GM12878 (cell line): ENCODE measurements at regions not wholly inside any gene's neighbourhood (a gene's known extent, or its start where the extent isn't known, plus 50 kb on each side); places are given as distances from the start of the nearest gene placed in this dataset.

Experiments used
- ATAC-seq: fragments of 200-7000 bp; cut with Tn5 transposase; 3 replicates; pipeline ENCODE4 v1.9.1; 2020; ENCODE audit warnings: mild to moderate bottlenecking, moderate library complexity
- BruUV-seq: library from RNA; stranded (reverse); fragments of 400-500 nt; replicated peaks from 2 replicates; lab custom pipeline; 2021; lab: Mats Ljungman, UMichigan
- CTCF ChIA-PET: fragments of 300-600 bp; sonication (Branson Sonifier 250); formaldehyde crosslinking; extraction: SDS; loops from one replicate; lab custom pipeline; 2021; ENCODE audit warnings: inconsistent platforms; lab: Yijun Ruan, JAX
- POLR2A ChIA-PET: fragments of 350-600 bp; formaldehyde crosslinking; extraction: SDS; loops from one replicate; lab custom pipeline; 2021; ENCODE audit warnings: inconsistent platforms; lab: Charles Lee
- RAD21 ChIA-PET: fragments of 300-600 bp; sonication (Branson Sonifier 250); formaldehyde crosslinking; loops from one replicate; lab custom pipeline; 2023; ENCODE audit warnings: antibody characterized with exemption; ENCODE audit not compliant: unreplicated experiment; lab: Charles Lee
- SMC1A ChIA-PET: fragments of 300-600 bp; sonication (Branson Sonifier 250); formaldehyde crosslinking; loops from one replicate; lab custom pipeline; 2023; ENCODE audit not compliant: unreplicated experiment, uncharacterized antibody; lab: Charles Lee
- DNase-seq: peaks from one replicate; pipeline ENCODE4 v3.0.0-alpha.2; 2011; ENCODE audit warnings: low read depth, low spot score
- FAIRE-seq: peaks from 3 replicates; lab custom pipeline; 2011; peaks lifted over from hg19 to GRCh38; lab: Jason Lieb, UNC
- H2AFZ ChIP-seq: 2 replicates; pipeline ENCODE4 v1.6.0; 2011; ENCODE audit warnings: low read depth, low read length, control low read depth; ENCODE audit not compliant: control insufficient read depth
- H3K27ac ChIP-seq: 2 replicates; pipeline ENCODE4 v1.5.1; 2011; ENCODE audit warnings: control low read depth; ENCODE audit not compliant: control insufficient read depth, insufficient read depth
- H3K27me3 ChIP-seq, 2 experiments: replicated peaks in 1 of 2; 2 replicates each; pipeline versions ENCODE4 v1.6.0 to v1.6.1; 2011; ENCODE audit warnings: low read length in 1 of 2; ENCODE audit not compliant: control insufficient read depth in 2 of 2, insufficient read depth in 2 of 2
- H3K36me3 ChIP-seq, 2 experiments: 2 replicates each; pipeline ENCODE4 v1.5.1; 2011; ENCODE audit warnings: low read length in 1 of 2; ENCODE audit not compliant: control insufficient read depth in 2 of 2, insufficient read depth in 2 of 2
- H3K4me1 ChIP-seq: 2 replicates; pipeline ENCODE4 v1.6.1; 2011; ENCODE audit warnings: mild to moderate bottlenecking, low read length, moderate library complexity, mixed read lengths; ENCODE audit not compliant: control insufficient read depth, insufficient read depth
- H3K4me2 ChIP-seq: 2 replicates; pipeline ENCODE4 v1.6.0; 2011; ENCODE audit warnings: control low read depth; ENCODE audit not compliant: control insufficient read depth, insufficient read depth
- H3K4me3 ChIP-seq: fragments of 200-600 bp; sonication (generic); 2 replicates; pipeline ENCODE4 v1.5.1; 2016
- H3K79me2 ChIP-seq: 2 replicates; pipeline ENCODE4 v1.6.0; 2011; ENCODE audit warnings: low read length; ENCODE audit not compliant: control insufficient read depth, insufficient read depth
- H3K9ac ChIP-seq: 2 replicates; pipeline ENCODE4 v1.8.0; 2011; ENCODE audit warnings: low read length, control low read depth, mixed read lengths; ENCODE audit not compliant: control insufficient read depth, insufficient read depth
- H3K9me3 ChIP-seq: replicated peaks from 3 replicates; pipeline ENCODE4 v1.5.1; 2011; ENCODE audit warnings: mild to moderate bottlenecking, low read length; ENCODE audit not compliant: control insufficient read depth, insufficient read depth
- H4K20me1 ChIP-seq: 2 replicates; pipeline ENCODE4 v1.6.0; 2011; ENCODE audit not compliant: control insufficient read depth, insufficient read depth
- BRCA1 ChIP-seq: IDR thresholded peaks from 2 replicates; pipeline ENCODE4 v1.6.1; 2011; ENCODE audit warnings: low read depth, low read length, improper control_type of control experiment
- CREM ChIP-seq: IDR thresholded peaks from 2 replicates; pipeline ENCODE4 v1.6.1; 2014; ENCODE audit warnings: antibody characterized with exemption, low read depth
- DPF2 ChIP-seq: fragments of 450-650 bp; IDR thresholded peaks from 2 replicates; pipeline ENCODE4 v1.6.1; 2017; ENCODE audit warnings: mild to moderate bottlenecking
- FOS ChIP-seq: IDR thresholded peaks from 3 replicates; pipeline ENCODE4 v1.6.1; 2011; ENCODE audit warnings: borderline replicate concordance; ENCODE audit not compliant: insufficient read length; ENCODE audit errors: extremely low read depth
- HSF1 ChIP-seq: fragments of 150-350 bp; IDR thresholded peaks from 2 replicates; pipeline ENCODE4 v1.6.1; 2014; ENCODE audit warnings: mild to moderate bottlenecking, low read depth, low read length
- JUND ChIP-seq: IDR thresholded peaks from 2 replicates; pipeline ENCODE4 v1.6.1; 2012; ENCODE audit warnings: low read depth, mild to moderate bottlenecking, low read length, improper control_type of control experiment, moderate library complexity
- MTA3 ChIP-seq: IDR thresholded peaks from 2 replicates; pipeline ENCODE4 v1.6.1; 2012; ENCODE audit warnings: low read length, inconsistent platforms, borderline replicate concordance
- PKNOX1 ChIP-seq: fragments of 450-650 bp; IDR thresholded peaks from 2 replicates; pipeline ENCODE4 v1.6.1; 2016; ENCODE audit warnings: mild to moderate bottlenecking
- RFX5 ChIP-seq: IDR thresholded peaks from 2 replicates; pipeline ENCODE4 v1.6.1; 2011; ENCODE audit warnings: low read depth, low read length, improper control_type of control experiment
- RUNX3 ChIP-seq: IDR thresholded peaks from 2 replicates; pipeline ENCODE4 v1.6.1; 2012; ENCODE audit warnings: low read length, inconsistent platforms
- SIX5 ChIP-seq: IDR thresholded peaks from 2 replicates; pipeline ENCODE4 v1.6.1; 2011; ENCODE audit warnings: mild to moderate bottlenecking, low read depth, low read length, moderate library complexity; ENCODE audit not compliant: severe bottlenecking
- TCF12 ChIP-seq: IDR thresholded peaks from 2 replicates; pipeline ENCODE4 v1.6.1; 2011; ENCODE audit warnings: low read depth, mild to moderate bottlenecking, low read length
- USF2 ChIP-seq: IDR thresholded peaks from 2 replicates; pipeline ENCODE4 v1.6.1; 2011; ENCODE audit warnings: low read depth, low read length, improper control_type of control experiment, borderline replicate concordance
- ZBED1 ChIP-seq: IDR thresholded peaks from 2 replicates; pipeline ENCODE4 v1.6.1; 2016; ENCODE audit warnings: borderline replicate concordance
- ZNF207 ChIP-seq: fragments of 450-650 bp; IDR thresholded peaks from 2 replicates; pipeline ENCODE4 v1.6.1; 2014; ENCODE audit warnings: antibody characterized with exemption, mild to moderate bottlenecking, borderline replicate concordance
- WGBS: methylation state at CpG from one replicate; pipeline ENCODE4 v1.1.6; 2016; ENCODE audit warnings: low lambda C conversion rate; ENCODE audit not compliant: insufficient replicate concordance, insufficient coverage; ENCODE audit errors: missing lambda C conversion rate; 5-methylcytosine and 5-hydroxymethylcytosine counted together
- in situ Hi-C: fragments of 300-500 bp; cut with MboI; formaldehyde crosslinking; loops from 9 replicates; pipeline ENCODE4 v1.14.3; 2018; ENCODE audit warnings: mixed read lengths
- intact Hi-C: fragments of 100-400 bp; cut with micrococcal nuclease; formaldehyde crosslinking; loops from one replicate; pipeline ENCODE4 v1.14.2; 2022; ENCODE audit not compliant: unreplicated experiment

- DNase-seq: no peak
- TF ChIP-seq MTA3 (no peak), CREM (no peak), RUNX3 (no peak), FOS (no peak)
- no TSS peak for BruUV-seq
- Histone ChIP-seq H3K4me1 (no peaks in the 10 kb centered on the region), H3K4me2 (no peak overlapping the region), H3K79me2 (no peaks in the 10 kb centered on the region), H4K20me1 (no peaks in the 10 kb centered on the region), H3K36me3 (no peaks in the 10 kb centered on the region), H3K9me3 (no peaks in the 10 kb centered on the region; the same call in 2 of the 3 replicates), H3K9ac (no peak overlapping the region), H3K27me3 (no peaks in the 10 kb centered on the region), H3K4me3 (no peak overlapping the region), H2AFZ (no peak overlapping the region), H3K27ac (no peak overlapping the region)
- ChIA-PET CTCF (no interaction called here), RAD21 (no interaction called here), POLR2A (interaction anchor here (0.5 kb wide), 1 partner anchor 114 kb away, joined by 4 read pairs; no protein-coding TSS in a partner anchor), SMC1A (no interaction called here)
- no peak for ATAC-seq
- FAIRE-seq: no peak
- WGBS: 0% methylated on average over 1 of the region's 1 CpG
- in situ Hi-C loops (no loop called here), intact Hi-C loops (no loop called here)
These were observed 480.8 kb upstream of the CTNND2 start for GRCh38 chr5:12385095-12385494.

- H3K4me1 ChIP-seq: no peaks in the 10 kb centered on the region
- H3K79me2 ChIP-seq: no peaks in the 10 kb centered on the region
- 23% methylated on average over 5 of the region's 5 CpGs for WGBS
- H3K4me3 ChIP-seq: no peak overlapping the region
- H3K9me3 ChIP-seq: no peaks in the 10 kb centered on the region; the same call in 2 of the 3 replicates
- no peak for FAIRE-seq
- in situ Hi-C loops (no loop called here), intact Hi-C loops (no loop called here)
- no peak for ATAC-seq
- no TSS peak for BruUV-seq
- CTCF ChIA-PET: no interaction called here
- SMC1A ChIA-PET: no interaction called here
- RAD21 ChIA-PET: no interaction called here
- no peak overlapping the region for H2AFZ ChIP-seq
- POLR2A ChIA-PET: no interaction called here
- H3K4me2 ChIP-seq: no peak overlapping the region
- H3K36me3 ChIP-seq: no peaks in the 10 kb centered on the region
- DNase-seq: no peak
- H3K27ac ChIP-seq: no peak overlapping the region
- no peak overlapping the region for H3K9ac ChIP-seq
- H3K27me3 ChIP-seq: no peaks in the 10 kb centered on the region
- no peaks in the 10 kb centered on the region for H4K20me1 ChIP-seq
- no peak for TF ChIP-seq HSF1
- no peak for TF ChIP-seq RFX5
- no peak for TF ChIP-seq PKNOX1
- TF ChIP-seq SIX5: no peak
- no peak for TF ChIP-seq USF2
- TF ChIP-seq DPF2: no peak
- no peak for TF ChIP-seq BRCA1
- no peak for TF ChIP-seq ZNF207
- no peak for TF ChIP-seq TCF12
- TF ChIP-seq ZBED1: no peak
- no peak for TF ChIP-seq JUND
These were observed 479.8 kb upstream of the CTNND2 start for GRCh38 chr5:12384005-12384404.
